T-helper 1 cell treated with Interleukin-12 subunit alpha and Interleukin-12 subunit beta and Interleukin-4 antibody, amounts not matched to agents 30 ng/mL and 1 ng/mL, for 36 hours (primary cell): ENCODE measurements at regions not wholly inside any gene's neighbourhood (a gene's known extent, or its start where the extent isn't known, plus 50 kb on each side); places are given as distances from the start of the nearest gene placed in this dataset.

Experiments used
- intact Hi-C: fragments of 100-400 bp; cut with micrococcal nuclease; formaldehyde crosslinking; loops from one replicate; pipeline ENCODE4 v1.15.1; 2024

- intact Hi-C loops, result no loop called here
Observed at GRCh38 chr22:27197618-27198017, 540.2 kb downstream of the MIAT start.

DNA sequence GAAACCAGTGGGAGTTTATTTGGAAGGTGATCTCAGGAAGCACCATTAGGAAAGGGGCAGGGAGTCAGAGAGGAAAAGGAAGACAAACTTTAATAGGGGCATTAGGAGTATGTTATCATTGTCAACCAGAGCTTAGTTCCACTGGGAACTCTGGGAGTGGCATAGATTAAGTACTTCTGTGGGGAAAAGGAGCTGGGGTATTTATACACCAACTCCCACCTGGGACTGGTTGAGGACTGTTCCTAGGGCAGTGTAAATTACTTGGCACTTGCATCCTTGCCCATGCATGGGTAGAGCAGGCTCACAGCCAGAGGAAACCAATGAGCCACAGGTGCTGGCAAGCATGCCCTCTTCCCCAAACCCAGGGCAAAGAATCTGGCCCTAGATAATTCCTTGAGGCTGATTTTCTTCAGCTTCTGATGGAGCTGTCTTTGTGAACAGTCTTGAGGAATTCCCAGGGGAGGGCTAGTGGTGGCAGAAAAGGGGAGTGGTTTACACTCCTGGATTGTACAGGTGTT, 541.2 kb downstream of the MIAT start:
- intact Hi-C loops, result no loop called here

GRCh38 chr22:27199354-27199753, 542.0 kb downstream of the MIAT start:
- intact Hi-C loops, result no loop called here

DNA sequence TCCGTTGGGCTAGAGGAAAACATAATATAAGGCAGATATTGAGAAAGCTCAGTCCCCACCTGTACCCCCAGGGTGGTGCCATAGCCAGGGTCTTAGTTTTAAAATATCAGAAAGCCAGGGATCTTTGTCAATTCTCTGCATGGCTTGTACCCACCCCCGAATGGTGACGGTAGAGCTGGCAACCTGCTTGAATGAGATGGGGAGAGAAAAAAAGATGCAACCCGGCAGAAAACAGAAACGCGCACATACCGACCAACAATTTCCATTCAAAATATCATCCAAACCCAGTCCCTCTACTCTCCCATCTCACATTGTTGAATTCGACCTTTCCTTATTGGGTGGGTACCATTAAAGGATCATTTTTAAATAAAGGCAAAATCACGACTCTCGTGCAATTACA, 543.9 kb downstream of the MIAT start:
- intact Hi-C loops, result no loop called here

DNA sequence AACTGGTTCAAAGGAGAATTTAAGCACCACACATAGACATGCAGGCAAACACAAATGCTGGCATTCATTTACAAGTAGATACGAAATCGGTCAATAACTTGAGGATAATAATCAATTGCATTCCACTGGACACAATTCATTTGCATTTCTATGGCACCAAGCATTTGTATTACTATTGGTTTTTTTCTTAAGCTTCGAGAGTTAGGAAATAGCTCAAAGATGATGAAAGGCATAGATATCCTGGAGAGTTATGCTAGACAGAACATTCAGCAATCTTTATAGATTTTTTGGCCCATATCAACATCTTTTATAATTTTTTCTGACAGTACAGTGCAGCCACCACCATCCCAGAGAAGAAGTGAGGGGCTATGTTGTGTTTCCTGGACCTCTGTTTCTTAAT, 544.4 kb downstream of the MIAT start:
- intact Hi-C loops, result no loop called here

DNA sequence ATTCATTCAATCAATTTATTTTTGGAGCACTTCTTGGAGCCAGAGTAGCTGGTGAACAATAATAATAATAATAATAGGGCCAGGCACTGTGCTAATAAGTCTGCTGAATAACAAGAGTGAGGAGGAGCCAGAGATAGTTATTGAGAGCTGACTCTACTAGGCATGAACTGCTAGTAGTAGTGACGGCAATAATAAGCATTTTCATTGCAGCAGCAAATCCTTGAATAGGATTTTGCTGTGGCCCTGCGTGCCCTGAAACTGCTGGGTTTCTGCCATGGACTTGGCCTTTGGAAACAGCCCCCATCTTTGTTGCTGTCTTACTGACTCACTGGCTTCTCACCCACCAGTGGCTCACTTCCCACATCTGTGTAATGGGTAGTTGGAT, 545.9 kb downstream of the MIAT start:
- intact Hi-C loops, result no loop called here

DNA sequence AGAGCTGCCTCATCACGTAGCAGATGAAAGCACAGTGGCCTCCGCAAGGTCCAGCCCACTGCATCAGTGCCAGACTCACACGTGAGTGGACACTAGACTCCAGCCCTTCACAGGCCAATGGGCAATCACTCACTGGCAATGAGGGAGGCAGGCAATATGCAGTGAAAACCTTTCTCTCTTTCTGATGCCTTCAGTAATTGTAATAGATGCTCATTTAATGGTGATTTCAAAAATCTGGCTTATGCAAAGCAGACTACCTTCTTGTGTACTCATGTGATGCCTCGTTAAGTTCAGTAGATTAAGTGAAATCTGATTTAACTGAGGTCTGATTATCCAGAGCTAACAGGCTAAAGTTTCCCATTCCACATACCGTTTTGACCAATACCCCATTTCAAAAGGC, 546.9 kb downstream of the MIAT start:
- intact Hi-C loops, result no loop called here

DNA sequence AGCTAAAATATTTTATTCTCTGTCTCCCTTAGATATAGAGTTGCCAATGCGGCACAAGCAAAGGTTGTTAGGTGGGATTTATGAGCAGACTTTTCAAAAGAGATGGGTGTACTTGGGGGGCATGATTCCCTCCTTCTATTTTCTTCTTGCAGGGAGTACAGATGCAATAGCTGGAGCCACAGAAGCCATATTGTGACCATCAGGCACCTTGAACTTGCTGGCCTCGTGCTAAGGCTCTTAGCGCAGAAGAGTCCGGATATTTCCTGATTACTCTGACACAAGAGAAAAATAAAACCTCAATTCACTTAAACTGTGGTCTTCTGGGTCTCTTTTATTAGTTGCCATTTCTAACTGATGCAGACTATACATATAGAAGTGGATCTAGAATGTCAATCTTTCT, 547.4 kb downstream of the MIAT start:
- intact Hi-C loops, result no loop called here

DNA sequence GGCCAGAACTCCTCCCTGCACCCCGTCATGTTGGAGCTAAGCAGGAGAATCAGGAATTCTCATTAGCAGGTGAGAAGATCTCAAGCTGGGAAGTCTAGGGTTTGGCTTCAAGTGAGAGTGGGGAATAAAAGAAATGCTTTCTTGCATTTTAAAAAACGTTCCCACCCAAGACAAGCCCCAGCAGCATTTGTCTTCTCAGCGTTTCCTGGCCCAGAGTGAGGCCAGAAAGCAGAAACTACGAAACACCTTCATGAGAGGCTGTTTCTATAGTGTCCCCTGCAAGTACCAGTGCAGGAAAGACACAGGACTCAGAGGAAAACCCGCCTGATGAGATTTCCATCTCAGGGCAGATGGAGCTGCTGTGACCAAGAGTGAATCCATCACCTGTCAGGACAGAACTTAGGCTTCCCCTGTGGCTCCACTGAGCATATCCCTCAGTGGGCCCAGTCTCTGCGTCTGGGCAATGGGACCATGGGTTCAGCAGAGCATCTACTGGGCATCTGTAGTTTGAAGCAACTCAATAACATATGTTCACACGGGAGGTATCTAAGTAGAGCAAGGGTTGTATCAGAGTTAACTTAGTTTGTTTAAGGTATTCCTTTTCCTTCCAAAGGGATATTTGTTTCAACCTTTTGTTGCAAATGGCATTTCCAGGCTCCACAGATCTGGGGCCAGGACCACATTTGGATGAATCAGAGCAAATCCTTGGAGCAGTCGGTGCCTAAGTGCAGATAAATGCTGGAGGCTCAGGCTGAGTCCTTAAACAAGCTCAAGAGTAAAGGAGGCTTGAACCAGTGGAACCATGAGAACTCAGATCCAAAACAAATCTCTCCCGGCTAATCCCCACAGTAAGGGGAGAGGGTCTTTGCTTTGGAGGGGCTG, 548.3 kb downstream of the MIAT start:
- intact Hi-C loops, result no loop called here

GRCh38 chr22:27206374-27207133, 549.2 kb downstream of the MIAT start:
- intact Hi-C loops, result no loop called here

DNA sequence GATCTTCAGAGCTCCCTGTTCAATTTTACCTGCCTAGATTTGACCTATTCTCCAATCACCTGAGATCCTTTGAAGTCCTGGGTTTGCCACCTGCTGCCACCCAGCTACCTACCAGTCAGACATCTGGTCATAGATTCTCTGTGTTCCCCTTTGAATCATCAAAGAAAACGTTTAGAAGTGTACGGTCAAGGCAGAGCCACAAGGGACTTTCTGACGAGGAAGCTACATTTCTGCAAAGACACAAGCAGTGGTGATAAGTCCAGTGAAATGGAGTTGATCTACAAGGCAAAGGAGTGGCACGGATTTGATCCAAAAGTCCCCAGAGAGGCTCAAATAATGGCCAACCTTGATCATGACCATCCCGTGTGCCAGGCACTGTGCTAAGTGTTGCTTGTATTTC, 549.9 kb downstream of the MIAT start:
- intact Hi-C loops, result no loop called here

DNA sequence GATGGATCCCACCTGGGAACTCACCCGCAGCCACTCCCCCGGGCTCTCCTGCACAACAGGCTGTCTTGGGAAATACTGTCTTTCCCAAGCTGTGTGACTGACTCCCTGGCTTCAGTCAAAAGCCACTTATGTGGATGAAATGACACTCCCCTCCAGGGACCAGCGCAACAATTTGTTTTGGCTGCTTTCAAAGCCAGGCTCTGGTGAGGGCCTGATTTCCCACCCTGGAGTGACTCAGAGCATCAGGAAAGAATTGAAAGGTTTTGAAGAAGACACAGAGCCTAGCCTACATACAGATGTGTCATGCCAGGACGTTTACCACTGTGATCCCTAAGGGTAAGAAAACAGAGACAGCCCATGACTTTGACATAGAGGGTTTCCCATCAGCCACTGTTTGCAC, 550.5 kb downstream of the MIAT start:
- intact Hi-C loops, result no loop called here

DNA sequence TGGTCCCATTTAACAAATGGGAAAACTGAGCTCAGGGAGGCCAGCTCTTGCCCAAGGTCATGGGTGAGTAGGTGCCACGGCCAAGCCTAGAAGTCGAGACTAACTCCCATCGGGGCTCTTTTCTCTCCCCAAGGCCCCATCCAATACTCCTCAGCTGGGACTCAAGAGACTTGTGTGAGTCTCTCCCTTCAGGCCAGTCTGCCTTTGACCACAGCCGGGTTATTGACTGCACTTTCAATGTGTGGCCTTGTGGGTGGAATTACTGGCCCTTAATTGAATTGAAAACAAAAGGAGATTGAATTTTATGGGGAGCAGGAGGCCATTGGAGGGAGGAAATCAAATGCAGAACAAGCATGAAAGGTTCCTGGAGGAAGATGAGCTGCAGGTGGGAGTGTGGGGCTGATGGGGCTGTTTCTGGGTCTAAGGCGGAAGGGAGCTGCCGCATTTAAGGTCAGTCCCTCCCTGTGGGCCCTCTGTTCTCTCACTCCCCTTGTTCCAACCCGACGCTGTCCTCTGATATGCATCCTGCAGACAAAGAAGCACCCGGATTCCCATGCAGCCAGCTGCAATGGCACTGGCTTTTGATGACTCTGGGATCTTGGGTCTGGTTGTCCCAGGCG, 552.8 kb downstream of the MIAT start:
- intact Hi-C loops, result no loop called here

DNA sequence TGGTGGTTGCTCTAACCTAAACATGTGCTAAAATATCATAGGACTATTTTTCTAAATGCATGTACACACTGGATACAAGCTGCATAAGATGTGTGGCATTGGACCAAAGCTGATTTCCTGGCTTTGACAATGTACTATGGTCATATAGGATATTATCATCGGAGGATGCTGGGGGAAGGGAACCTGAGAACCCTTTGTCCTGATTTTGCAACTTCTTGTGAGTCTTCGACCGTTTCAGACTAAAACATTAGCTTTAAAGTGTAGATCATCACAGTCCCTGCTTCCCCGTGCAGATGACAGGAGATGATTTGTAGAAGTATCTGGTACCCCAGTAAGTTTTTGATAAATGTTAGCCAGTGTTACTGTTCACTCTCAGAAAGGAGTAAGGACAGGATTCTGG, 554.7 kb downstream of the MIAT start:
- intact Hi-C loops, result no loop called here

GRCh38 chr22:27212617-27213177, 555.3 kb downstream of the MIAT start:
- intact Hi-C loops, result no loop called here

- intact Hi-C loops, result no loop called here
Observed at GRCh38 chr22:27213294-27213693, 555.9 kb downstream of the MIAT start.

- intact Hi-C loops, result no loop called here
Observed at GRCh38 chr22:27213766-27214581, 556.6 kb downstream of the MIAT start.

- intact Hi-C loops, result no loop called here
Observed at GRCh38 chr22:27214691-27215090, 557.3 kb downstream of the MIAT start.

GRCh38 chr22:27215871-27216270, 558.5 kb downstream of the MIAT start:
- intact Hi-C loops, result no loop called here

GRCh38 chr22:27216444-27216843, 559.1 kb downstream of the MIAT start:
- intact Hi-C loops, result no loop called here

DNA sequence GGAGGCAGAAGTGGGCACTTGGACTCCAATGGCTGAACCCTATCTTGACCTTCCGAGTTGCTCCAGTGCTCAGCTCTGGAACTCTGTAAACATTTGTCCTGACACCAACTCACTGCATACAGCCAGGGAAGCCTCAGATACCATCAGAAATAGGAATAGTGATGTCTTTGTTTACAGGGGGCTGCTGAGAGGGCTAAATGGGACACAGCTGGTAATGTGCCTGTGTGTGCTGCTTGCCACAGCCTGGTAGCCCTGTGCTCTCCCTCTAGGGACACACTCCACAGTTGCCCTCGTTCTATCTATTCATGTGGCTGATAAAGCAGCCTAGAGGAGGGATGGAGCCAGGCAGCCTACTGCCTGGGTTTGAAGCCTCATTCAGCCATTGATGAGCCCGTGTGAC, 559.8 kb downstream of the MIAT start:
- intact Hi-C loops, result no loop called here
